SJCRH30 (cell line): ENCODE measurements at regions not wholly inside any gene's neighbourhood (a gene's known extent, or its start where the extent isn't known, plus 50 kb on each side); places are given as distances from the start of the nearest gene placed in this dataset.
"Not testable (repeated sequence)": the region's sequence is repeated elsewhere in the genome, so short reads cannot be mapped to it uniquely, and the experiment has no call there.

Source experiments
- DNase-seq, 2 experiments: peaks; one replicate each; pipeline ENCODE4 v3.0.0-alpha.2; 2015 to 2020
- H3K27ac ChIP-seq: fragments of 250-450 bp; sonication (Bioruptor Pico); 2 replicates; pipeline ENCODE4 v1.5.1; 2020; ENCODE audit warnings: mild to moderate bottlenecking, moderate library complexity
- H3K27me3 ChIP-seq: fragments of 250-450 bp; sonication (Bioruptor Pico); 2 replicates; pipeline ENCODE4 v1.5.1; 2020; ENCODE audit warnings: mild to moderate bottlenecking, moderate library complexity
- H3K36me3 ChIP-seq: fragments of 250-450 bp; sonication (Bioruptor Pico); 2 replicates; pipeline ENCODE4 v1.5.1; 2020; ENCODE audit warnings: mild to moderate bottlenecking, moderate library complexity
- H3K4me1 ChIP-seq: fragments of 250-450 bp; sonication (Bioruptor Pico); 2 replicates; pipeline ENCODE4 v1.5.1; 2020; ENCODE audit warnings: mild to moderate bottlenecking, moderate library complexity
- H3K4me3 ChIP-seq: fragments of 250-450 bp; sonication (Bioruptor Pico); 2 replicates; pipeline ENCODE4 v1.5.1; 2020; ENCODE audit warnings: mild to moderate bottlenecking, moderate library complexity
- H3K9me3 ChIP-seq: fragments of 250-450 bp; sonication (Bioruptor Pico); replicated peaks from 2 replicates; pipeline ENCODE4 v1.5.1; 2020; ENCODE audit warnings: mild to moderate bottlenecking, moderate library complexity

- no peak overlapping the region for H3K27ac ChIP-seq
- H3K9me3 ChIP-seq = no peaks in the 10 kb centered on the region
- no peak for DNase-seq
- H3K4me3 ChIP-seq = no peak overlapping the region
- H3K36me3 ChIP-seq = no peaks in the 10 kb centered on the region
- H3K4me1 ChIP-seq = no peaks in the 10 kb centered on the region
- H3K27me3 ChIP-seq = peaks cover 5% of the 10 kb centered on the region; the same call in 1 of the 2 replicates
Measured at GRCh38 chr1:232859216-232859615, 54.0 kb downstream of the MAP10 start.

GRCh38 chr1:232861107-232861506 is 55.9 kb downstream of the MAP10 start:
- Histone ChIP-seq H3K4me3 (no peak overlapping the region), H3K27me3 (peaks cover 5% of the 10 kb centered on the region; the same call in 1 of the 2 replicates), H3K9me3 (no peaks in the 10 kb centered on the region), H3K36me3 (no peaks in the 10 kb centered on the region), H3K4me1 (no peaks in the 10 kb centered on the region), H3K27ac (no peak overlapping the region)
- DNase-seq = no peak

GRCh38 chr1:232863544-232864275 is 58.5 kb downstream of the MAP10 start:
- Histone ChIP-seq H3K36me3 (no peaks in the 10 kb centered on the region), H3K4me1 (peaks cover 5% of the 10 kb centered on the region), H3K27ac (no peak overlapping the region), H3K4me3 (no peak overlapping the region), H3K27me3 (peaks cover 5% of the 10 kb centered on the region; the same call in 1 of the 2 replicates), H3K9me3 (no peaks in the 10 kb centered on the region)
- DNase-seq = no peak

- DNase-seq = no peak
- H3K9me3 ChIP-seq = no peaks in the 10 kb centered on the region
- H3K4me3 ChIP-seq = no peak overlapping the region
- no peak overlapping the region for H3K27ac ChIP-seq
- no peaks in the 10 kb centered on the region for H3K36me3 ChIP-seq
- peaks cover 5% of the 10 kb centered on the region; the same call in 1 of the 2 replicates for H3K27me3 ChIP-seq
- H3K4me1 ChIP-seq = peaks cover 15% of the 10 kb centered on the region
Measured at GRCh38 chr1:232865102-232865931, 60.1 kb downstream of the MAP10 start.

GRCh38 chr1:232868793-232869491 is 63.7 kb downstream of the MAP10 start:
- H3K27me3 ChIP-seq = no peaks in the 10 kb centered on the region
- H3K4me3 ChIP-seq = no peak overlapping the region
- peaks cover 15% of the 10 kb centered on the region for H3K4me1 ChIP-seq
- no peaks in the 10 kb centered on the region for H3K36me3 ChIP-seq
- H3K9me3 ChIP-seq = no peaks in the 10 kb centered on the region
- H3K27ac ChIP-seq = peak overlapping the region; percentile 14; the same call in 1 of the 2 replicates
- peak; percentile 83 to 91 for DNase-seq

- not testable (repeated sequence) for H3K27ac ChIP-seq, H3K36me3 ChIP-seq, DNase-seq, H3K27me3 ChIP-seq, H3K4me3 ChIP-seq, H3K9me3 ChIP-seq
- H3K4me1 ChIP-seq = peaks cover 15% of the 10 kb centered on the region
Measured at GRCh38 chr1:232871291-232871969, 66.2 kb downstream of the MAP10 start.

- H3K27ac ChIP-seq = no peak overlapping the region
- H3K4me3 ChIP-seq = no peak overlapping the region
- peaks cover 15% of the 10 kb centered on the region for H3K4me1 ChIP-seq
- H3K27me3 ChIP-seq = no peaks in the 10 kb centered on the region
- DNase-seq = no peak
- H3K36me3 ChIP-seq = no peaks in the 10 kb centered on the region
- no peaks in the 10 kb centered on the region for H3K9me3 ChIP-seq
Measured at GRCh38 chr1:232872284-232872683, 67.1 kb downstream of the MAP10 start.

GRCh38 chr1:232872738-232873137 is 67.5 kb downstream of the MAP10 start:
- DNase-seq = no peak
- Histone ChIP-seq H3K27me3 (no peaks in the 10 kb centered on the region), H3K4me1 (peaks cover 15% of the 10 kb centered on the region), H3K9me3 (no peaks in the 10 kb centered on the region), H3K36me3 (no peaks in the 10 kb centered on the region), H3K27ac (no peak overlapping the region), H3K4me3 (no peak overlapping the region)

- peaks cover 13% of the 10 kb centered on the region for H3K4me1 ChIP-seq
- no peaks in the 10 kb centered on the region for H3K9me3 ChIP-seq
- H3K27me3 ChIP-seq = no peaks in the 10 kb centered on the region
- no peaks in the 10 kb centered on the region for H3K36me3 ChIP-seq
- H3K4me3 ChIP-seq = no peak overlapping the region
- no peak overlapping the region for H3K27ac ChIP-seq
- peak in 1 of 2 experiments; percentile 6 for DNase-seq
Measured at GRCh38 chr1:232873412-232873811, 68.2 kb downstream of the MAP10 start.

- no peak overlapping the region for H3K27ac ChIP-seq
- H3K4me1 ChIP-seq = peaks cover 8% of the 10 kb centered on the region
- no peaks in the 10 kb centered on the region for H3K9me3 ChIP-seq
- no peaks in the 10 kb centered on the region for H3K27me3 ChIP-seq
- peak in 1 of 2 experiments; percentile 11 for DNase-seq
- H3K4me3 ChIP-seq = no peak overlapping the region
- H3K36me3 ChIP-seq = no peaks in the 10 kb centered on the region
Measured at GRCh38 chr1:232873931-232874330, 68.7 kb downstream of the MAP10 start.

- Histone ChIP-seq H3K9me3 (no peaks in the 10 kb centered on the region), H3K4me1 (no peaks in the 10 kb centered on the region), H3K27me3 (no peaks in the 10 kb centered on the region), H3K4me3 (no peak overlapping the region), H3K36me3 (no peaks in the 10 kb centered on the region), H3K27ac (no peak overlapping the region)
- no peak for DNase-seq
Measured at GRCh38 chr1:232875536-232875935, 70.3 kb downstream of the MAP10 start.

- H3K36me3 ChIP-seq = no peaks in the 10 kb centered on the region
- H3K27ac ChIP-seq = no peak overlapping the region
- no peaks in the 10 kb centered on the region for H3K9me3 ChIP-seq
- no peaks in the 10 kb centered on the region for H3K27me3 ChIP-seq
- no peaks in the 10 kb centered on the region for H3K4me1 ChIP-seq
- no peak overlapping the region for H3K4me3 ChIP-seq
- no peak for DNase-seq
Measured at GRCh38 chr1:232876506-232877364, 71.5 kb downstream of the MAP10 start.

GRCh38 chr1:232877365-232878028 is 72.3 kb downstream of the MAP10 start:
- H3K4me3 ChIP-seq = no peak overlapping the region
- H3K27me3 ChIP-seq = no peaks in the 10 kb centered on the region
- H3K4me1 ChIP-seq = no peaks in the 10 kb centered on the region
- no peaks in the 10 kb centered on the region for H3K36me3 ChIP-seq
- H3K9me3 ChIP-seq = no peaks in the 10 kb centered on the region
- no peak for DNase-seq
- H3K27ac ChIP-seq = no peak overlapping the region
